Liver (tissue), 3 donors: ENCODE measurements at regions not wholly inside any gene's neighbourhood (a gene's known extent, or its start where the extent isn't known, plus 50 kb on each side); places are given as distances from the start of the nearest gene placed in this dataset.

ENCODE experiments used
- FOXA1 ChIP-seq: IDR thresholded peaks from 2 replicates; pipeline ENCODE4 v1.6.1; 2016; ENCODE audit warnings: antibody characterized with exemption
- GABPA ChIP-seq, 2 donors: IDR thresholded peaks in 1 of 2; conservative IDR thresholded peaks in 1 of 2; 2 replicates each; pipeline ENCODE4 v1.6.1; 2016; ENCODE audit warnings: antibody characterized with exemption in 2 of 2, mild to moderate bottlenecking in 1 of 2, moderate library complexity in 1 of 2
- JUND ChIP-seq, 2 donors: IDR thresholded peaks; 2 replicates each; pipeline ENCODE4 v1.6.1; 2016; ENCODE audit warnings: antibody characterized with exemption in 2 of 2
- TF ChIP-seq, protein P1 (sequence below): fragments of 150-350 bp; IDR thresholded peaks from 2 replicates; pipeline ENCODE4 v1.5.1; 2017; ENCODE audit warnings: improper control_type of control experiment, low read depth, low read length; ENCODE audit not compliant: missing input control
- TF ChIP-seq, protein P2 (sequence below): IDR thresholded peaks from 2 replicates; pipeline ENCODE4 v1.6.1; 2016; ENCODE audit warnings: antibody characterized with exemption, mild to moderate bottlenecking
- TF ChIP-seq, protein P3 (sequence below): IDR thresholded peaks from 2 replicates; pipeline ENCODE4 v1.6.1; 2016; ENCODE audit warnings: antibody characterized with exemption
- donor health status: healthy.
- donor health status: healthy.

DNA sequence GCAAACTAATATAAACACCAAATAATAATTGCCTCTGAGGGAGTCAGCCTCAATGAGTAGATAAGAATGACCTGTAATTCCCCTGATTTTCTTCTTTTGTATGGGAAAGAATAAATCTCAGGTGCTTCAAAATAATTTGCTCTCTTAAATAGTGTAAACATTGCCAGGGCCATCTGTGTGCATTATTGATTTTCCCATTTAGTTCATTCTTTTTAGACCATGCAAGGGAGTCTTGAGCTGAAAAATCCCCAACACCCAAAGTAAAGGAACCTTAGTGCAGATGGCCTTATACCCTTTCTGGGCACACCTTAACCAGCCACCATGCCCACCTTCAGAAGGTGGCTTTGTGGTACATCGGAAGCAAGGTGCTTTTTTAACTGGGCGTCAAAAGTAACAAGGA lies 267.2 kb downstream of the TMEM114 start:
- TF ChIP-seq, protein P1, sequence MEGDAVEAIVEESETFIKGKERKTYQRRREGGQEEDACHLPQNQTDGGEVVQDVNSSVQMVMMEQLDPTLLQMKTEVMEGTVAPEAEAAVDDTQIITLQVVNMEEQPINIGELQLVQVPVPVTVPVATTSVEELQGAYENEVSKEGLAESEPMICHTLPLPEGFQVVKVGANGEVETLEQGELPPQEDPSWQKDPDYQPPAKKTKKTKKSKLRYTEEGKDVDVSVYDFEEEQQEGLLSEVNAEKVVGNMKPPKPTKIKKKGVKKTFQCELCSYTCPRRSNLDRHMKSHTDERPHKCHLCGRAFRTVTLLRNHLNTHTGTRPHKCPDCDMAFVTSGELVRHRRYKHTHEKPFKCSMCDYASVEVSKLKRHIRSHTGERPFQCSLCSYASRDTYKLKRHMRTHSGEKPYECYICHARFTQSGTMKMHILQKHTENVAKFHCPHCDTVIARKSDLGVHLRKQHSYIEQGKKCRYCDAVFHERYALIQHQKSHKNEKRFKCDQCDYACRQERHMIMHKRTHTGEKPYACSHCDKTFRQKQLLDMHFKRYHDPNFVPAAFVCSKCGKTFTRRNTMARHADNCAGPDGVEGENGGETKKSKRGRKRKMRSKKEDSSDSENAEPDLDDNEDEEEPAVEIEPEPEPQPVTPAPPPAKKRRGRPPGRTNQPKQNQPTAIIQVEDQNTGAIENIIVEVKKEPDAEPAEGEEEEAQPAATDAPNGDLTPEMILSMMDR: no peak
- TF ChIP-seq, protein P2, sequence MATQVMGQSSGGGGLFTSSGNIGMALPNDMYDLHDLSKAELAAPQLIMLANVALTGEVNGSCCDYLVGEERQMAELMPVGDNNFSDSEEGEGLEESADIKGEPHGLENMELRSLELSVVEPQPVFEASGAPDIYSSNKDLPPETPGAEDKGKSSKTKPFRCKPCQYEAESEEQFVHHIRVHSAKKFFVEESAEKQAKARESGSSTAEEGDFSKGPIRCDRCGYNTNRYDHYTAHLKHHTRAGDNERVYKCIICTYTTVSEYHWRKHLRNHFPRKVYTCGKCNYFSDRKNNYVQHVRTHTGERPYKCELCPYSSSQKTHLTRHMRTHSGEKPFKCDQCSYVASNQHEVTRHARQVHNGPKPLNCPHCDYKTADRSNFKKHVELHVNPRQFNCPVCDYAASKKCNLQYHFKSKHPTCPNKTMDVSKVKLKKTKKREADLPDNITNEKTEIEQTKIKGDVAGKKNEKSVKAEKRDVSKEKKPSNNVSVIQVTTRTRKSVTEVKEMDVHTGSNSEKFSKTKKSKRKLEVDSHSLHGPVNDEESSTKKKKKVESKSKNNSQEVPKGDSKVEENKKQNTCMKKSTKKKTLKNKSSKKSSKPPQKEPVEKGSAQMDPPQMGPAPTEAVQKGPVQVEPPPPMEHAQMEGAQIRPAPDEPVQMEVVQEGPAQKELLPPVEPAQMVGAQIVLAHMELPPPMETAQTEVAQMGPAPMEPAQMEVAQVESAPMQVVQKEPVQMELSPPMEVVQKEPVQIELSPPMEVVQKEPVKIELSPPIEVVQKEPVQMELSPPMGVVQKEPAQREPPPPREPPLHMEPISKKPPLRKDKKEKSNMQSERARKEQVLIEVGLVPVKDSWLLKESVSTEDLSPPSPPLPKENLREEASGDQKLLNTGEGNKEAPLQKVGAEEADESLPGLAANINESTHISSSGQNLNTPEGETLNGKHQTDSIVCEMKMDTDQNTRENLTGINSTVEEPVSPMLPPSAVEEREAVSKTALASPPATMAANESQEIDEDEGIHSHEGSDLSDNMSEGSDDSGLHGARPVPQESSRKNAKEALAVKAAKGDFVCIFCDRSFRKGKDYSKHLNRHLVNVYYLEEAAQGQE: no peak
- TF ChIP-seq GABPA (IDR thresholded peaks at IDR 0.05 in 1 of 2, conservative IDR thresholded peaks at IDR 0.05 in 1 of 2) (no peak), FOXA1 (no peak), JUND (IDR thresholded peaks at IDR 0.05) (no peak)
- TF ChIP-seq, protein P3, sequence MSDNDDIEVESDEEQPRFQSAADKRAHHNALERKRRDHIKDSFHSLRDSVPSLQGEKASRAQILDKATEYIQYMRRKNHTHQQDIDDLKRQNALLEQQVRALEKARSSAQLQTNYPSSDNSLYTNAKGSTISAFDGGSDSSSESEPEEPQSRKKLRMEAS: no peak
